ENCODE measurements at regions not wholly inside any gene's neighbourhood (a gene's known extent, or its start where the extent isn't known, plus 50 kb on each side); places are given as distances from the start of the nearest gene placed in this dataset.

DNA sequence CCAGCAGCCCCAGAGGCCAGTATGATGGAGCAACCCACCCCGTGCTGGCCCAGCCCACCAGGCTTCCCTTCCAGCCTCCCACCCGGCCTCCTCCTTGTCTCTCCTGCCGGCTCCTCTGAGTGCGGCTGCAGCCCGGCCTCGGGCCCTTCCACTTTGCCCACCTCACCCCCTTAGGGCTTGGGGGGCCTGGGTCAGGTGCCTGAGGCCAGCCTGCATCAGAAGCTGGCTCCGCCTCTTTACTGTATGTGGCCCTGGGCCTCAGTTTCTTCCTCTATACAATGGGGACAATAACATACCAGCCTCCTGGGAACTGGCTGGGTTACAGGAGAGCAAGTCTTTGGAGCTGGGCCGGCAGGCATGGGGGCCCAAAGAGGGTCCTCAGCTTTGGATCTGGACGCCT lies 221.1 kb upstream of the CIBAR2 start:
- TF ChIP-seq, protein P1, sequence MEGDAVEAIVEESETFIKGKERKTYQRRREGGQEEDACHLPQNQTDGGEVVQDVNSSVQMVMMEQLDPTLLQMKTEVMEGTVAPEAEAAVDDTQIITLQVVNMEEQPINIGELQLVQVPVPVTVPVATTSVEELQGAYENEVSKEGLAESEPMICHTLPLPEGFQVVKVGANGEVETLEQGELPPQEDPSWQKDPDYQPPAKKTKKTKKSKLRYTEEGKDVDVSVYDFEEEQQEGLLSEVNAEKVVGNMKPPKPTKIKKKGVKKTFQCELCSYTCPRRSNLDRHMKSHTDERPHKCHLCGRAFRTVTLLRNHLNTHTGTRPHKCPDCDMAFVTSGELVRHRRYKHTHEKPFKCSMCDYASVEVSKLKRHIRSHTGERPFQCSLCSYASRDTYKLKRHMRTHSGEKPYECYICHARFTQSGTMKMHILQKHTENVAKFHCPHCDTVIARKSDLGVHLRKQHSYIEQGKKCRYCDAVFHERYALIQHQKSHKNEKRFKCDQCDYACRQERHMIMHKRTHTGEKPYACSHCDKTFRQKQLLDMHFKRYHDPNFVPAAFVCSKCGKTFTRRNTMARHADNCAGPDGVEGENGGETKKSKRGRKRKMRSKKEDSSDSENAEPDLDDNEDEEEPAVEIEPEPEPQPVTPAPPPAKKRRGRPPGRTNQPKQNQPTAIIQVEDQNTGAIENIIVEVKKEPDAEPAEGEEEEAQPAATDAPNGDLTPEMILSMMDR (IDR thresholded peaks at IDR 0.05) = no peak
- TF ChIP-seq POLR2A (IDR thresholded peaks at IDR 0.05) = no peak

Measured in heart left ventricle (tissue), 13 donors.